ENCODE measurements at regions not wholly inside any gene's neighbourhood (a gene's known extent, or its start where the extent isn't known, plus 50 kb on each side); places are given as distances from the start of the nearest gene placed in this dataset.

- TF ChIP-seq EP300 (IDR thresholded peaks at IDR 0.05) (no peak), CTCF (IDR thresholded peaks at IDR 0.05) (no peak), POLR2AphosphoS5 (IDR thresholded peaks at IDR 0.05) (no peak), POLR2A (IDR thresholded peaks at IDR 0.05) (no peak)
- WGBS, 2 donors = 18 to 44% methylated on average over 2 of the region's 2 CpGs
- Histone ChIP-seq H3K36me3 (no peaks in the 10 kb centered on the region), H3K27ac (no peak overlapping the region), H3K9me3 (peaks cover 0 to 4% (median 0%) of the 10 kb centered on the region in 4 donors), H3K4me3 (no peak overlapping the region), H3K4me1 (peaks cover 0 to 3% (median 0%) of the 10 kb centered on the region in 4 donors), H3K27me3 (no peaks in the 10 kb centered on the region)
- intact Hi-C loops (cut with DNase I) = loop anchor here (10.0 kb wide), 1 partner anchor 759 kb away; no protein-coding TSS in a partner anchor
- no peak for DNase-seq
Measured at GRCh38 chr5:8683496-8683895, 814.5 kb downstream of the MTRR start.

DNA sequence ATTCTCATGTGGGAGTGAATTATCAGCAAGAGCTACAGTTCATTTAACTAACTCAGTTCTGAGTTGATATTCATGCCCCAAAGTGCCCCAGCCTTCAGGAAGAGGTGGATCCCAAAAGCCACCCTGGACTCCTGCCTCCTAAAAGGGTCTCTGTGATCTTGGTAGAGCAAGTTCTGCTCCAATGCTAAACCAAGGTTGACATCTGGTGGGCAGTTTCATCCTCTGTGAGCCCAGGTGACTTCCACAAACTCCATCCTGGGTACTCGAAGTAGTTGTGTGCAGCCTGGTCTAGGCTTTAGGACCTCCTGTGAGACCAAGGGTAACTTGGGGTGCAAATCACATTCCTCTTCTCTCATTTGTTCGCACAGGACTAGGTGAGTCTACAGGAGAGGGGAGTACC lies 816.8 kb downstream of the MTRR start:
- Histone ChIP-seq H3K9me3 (no peaks in the 10 kb centered on the region), H3K27ac (no peak overlapping the region), H3K4me1 (peaks cover 0 to 3% (median 0%) of the 10 kb centered on the region in 4 donors), H3K27me3 (no peaks in the 10 kb centered on the region), H3K4me3 (no peak overlapping the region), H3K36me3 (no peaks in the 10 kb centered on the region)
- TF ChIP-seq CTCF (IDR thresholded peaks at IDR 0.05) = no peak
- no peak for TF ChIP-seq POLR2A (IDR thresholded peaks at IDR 0.05)
- TF ChIP-seq POLR2AphosphoS5 (IDR thresholded peaks at IDR 0.05) = no peak
- no peak for TF ChIP-seq EP300 (IDR thresholded peaks at IDR 0.05)
- DNase-seq = no peak
- intact Hi-C loops (cut with DNase I) = loop anchor here (10.0 kb wide), 1 partner anchor 761 kb away; no protein-coding TSS in a partner anchor
- 87 to 89% methylated on average over 2 of the region's 2 CpGs for WGBS, 2 donors

- TF ChIP-seq POLR2AphosphoS5 (IDR thresholded peaks at IDR 0.05) (no peak), EP300 (IDR thresholded peaks at IDR 0.05) (no peak), POLR2A (IDR thresholded peaks at IDR 0.05) (no peak), CTCF (IDR thresholded peaks at IDR 0.05) (no peak)
- no peak overlapping the region for H3K4me3 ChIP-seq
- WGBS, 2 donors = 81 to 89% methylated on average over 2 of the region's 2 CpGs
- peak overlapping the region in 1 of 4 donors; percentile 18 for H3K27ac ChIP-seq
- DNase-seq = no peak
- H3K27me3 ChIP-seq = no peaks in the 10 kb centered on the region
- no peaks in the 10 kb centered on the region for H3K36me3 ChIP-seq
- H3K4me1 ChIP-seq = peaks cover 0 to 3% (median 0%) of the 10 kb centered on the region in 4 donors
- H3K9me3 ChIP-seq = no peaks in the 10 kb centered on the region
- intact Hi-C loops (cut with DNase I) = loop anchor here (10.0 kb wide), 1 partner anchor 762 kb away; no protein-coding TSS in a partner anchor
Measured at GRCh38 chr5:8686707-8687106, 817.8 kb downstream of the MTRR start.

DNA sequence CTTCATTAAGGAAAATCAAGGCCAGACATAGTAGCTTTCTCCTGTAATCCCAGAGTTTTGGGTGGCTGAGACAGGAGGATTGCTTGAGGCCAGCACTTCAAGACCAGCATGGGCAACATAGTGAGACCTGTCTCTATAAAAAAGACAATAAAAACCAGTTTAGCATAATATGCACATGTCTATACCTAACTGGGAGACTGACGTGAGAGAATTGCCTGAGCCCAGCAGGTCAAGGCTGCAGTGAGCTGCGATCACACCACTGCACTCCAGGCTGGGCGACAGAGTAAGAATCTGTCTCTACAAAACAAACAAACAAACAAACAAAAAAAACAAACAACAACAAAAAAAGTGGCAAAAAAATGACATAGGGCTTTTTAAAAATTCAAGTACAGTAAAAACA lies 820.8 kb downstream of the MTRR start:
- H3K9me3 ChIP-seq = no peaks in the 10 kb centered on the region
- H3K36me3 ChIP-seq = no peaks in the 10 kb centered on the region
- intact Hi-C loops (cut with DNase I) = loop anchor here (10.0 kb wide), 1 partner anchor 765 kb away; no protein-coding TSS in a partner anchor
- TF ChIP-seq POLR2A (IDR thresholded peaks at IDR 0.05) = no peak
- TF ChIP-seq EP300 (IDR thresholded peaks at IDR 0.05) = no peak
- no peak for TF ChIP-seq CTCF (IDR thresholded peaks at IDR 0.05)
- no peak for TF ChIP-seq POLR2AphosphoS5 (IDR thresholded peaks at IDR 0.05)
- no peaks in the 10 kb centered on the region for H3K27me3 ChIP-seq
- H3K4me1 ChIP-seq = peaks cover 0 to 3% (median 0%) of the 10 kb centered on the region in 4 donors
- no peak for DNase-seq
- WGBS, 2 donors = 77 to 90% methylated on average over 3 of the region's 3 CpGs
- H3K27ac ChIP-seq = no peak overlapping the region
- no peak overlapping the region for H3K4me3 ChIP-seq

GRCh38 chr5:8691221-8691620 lies 822.3 kb downstream of the MTRR start:
- intact Hi-C loops (cut with DNase I) = no loop called here
- Histone ChIP-seq H3K27me3 (no peaks in the 10 kb centered on the region), H3K9me3 (no peaks in the 10 kb centered on the region), H3K4me1 (peaks cover 0 to 10% (median 2%) of the 10 kb centered on the region in 4 donors), H3K36me3 (no peaks in the 10 kb centered on the region), H3K27ac (no peak overlapping the region), H3K4me3 (no peak overlapping the region)
- no peak for DNase-seq
- TF ChIP-seq EP300 (IDR thresholded peaks at IDR 0.05) = no peak
- TF ChIP-seq POLR2AphosphoS5 (IDR thresholded peaks at IDR 0.05) = no peak
- TF ChIP-seq CTCF (IDR thresholded peaks at IDR 0.05) = no peak
- no peak for TF ChIP-seq POLR2A (IDR thresholded peaks at IDR 0.05)
- WGBS, 2 donors = 77 to 80% methylated on average over 2 of the region's 2 CpGs
